Epithelial cell of esophagus (primary cell): ENCODE measurements at regions not wholly inside any gene's neighbourhood (a gene's known extent, or its start where the extent isn't known, plus 50 kb on each side); places are given as distances from the start of the nearest gene placed in this dataset.

Experiments
- DNase-seq: peaks from one replicate; pipeline ENCODE4 v3.0.0; 2010; ENCODE audit warnings: low read depth
- H3K4me3 ChIP-seq: 2 replicates; pipeline ENCODE4 v1.5.1; 2011; ENCODE audit warnings: mild to moderate bottlenecking, low read length, control low read depth
- TF ChIP-seq, protein P1 (sequence below): IDR thresholded peaks from 2 replicates; pipeline ENCODE4 v1.5.1; 2011; ENCODE audit warnings: low read depth, mild to moderate bottlenecking, low read length, control low read depth, inconsistent platforms; ENCODE audit not compliant: insufficient read depth; ENCODE audit errors: missing control alignments

DNA sequence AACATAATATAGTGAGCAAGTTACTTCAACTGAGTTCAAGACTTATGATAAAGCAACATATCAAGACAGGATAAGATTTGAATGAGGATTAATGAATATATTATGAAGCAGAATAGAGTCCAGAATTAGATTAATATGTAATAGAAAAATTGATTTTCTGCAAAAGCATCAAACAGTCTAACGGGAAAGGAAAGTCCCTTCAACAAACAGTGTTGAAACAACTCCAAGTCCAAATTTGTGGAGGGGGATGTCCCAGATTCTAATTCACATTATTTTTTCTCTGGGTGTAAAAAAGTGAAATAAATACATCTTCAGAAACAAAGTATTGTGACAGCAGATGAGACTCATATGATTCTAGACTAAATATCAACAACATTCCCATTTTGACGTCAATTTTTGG, 289.7 kb downstream of the C6orf118 start:
- TF ChIP-seq, protein P1, sequence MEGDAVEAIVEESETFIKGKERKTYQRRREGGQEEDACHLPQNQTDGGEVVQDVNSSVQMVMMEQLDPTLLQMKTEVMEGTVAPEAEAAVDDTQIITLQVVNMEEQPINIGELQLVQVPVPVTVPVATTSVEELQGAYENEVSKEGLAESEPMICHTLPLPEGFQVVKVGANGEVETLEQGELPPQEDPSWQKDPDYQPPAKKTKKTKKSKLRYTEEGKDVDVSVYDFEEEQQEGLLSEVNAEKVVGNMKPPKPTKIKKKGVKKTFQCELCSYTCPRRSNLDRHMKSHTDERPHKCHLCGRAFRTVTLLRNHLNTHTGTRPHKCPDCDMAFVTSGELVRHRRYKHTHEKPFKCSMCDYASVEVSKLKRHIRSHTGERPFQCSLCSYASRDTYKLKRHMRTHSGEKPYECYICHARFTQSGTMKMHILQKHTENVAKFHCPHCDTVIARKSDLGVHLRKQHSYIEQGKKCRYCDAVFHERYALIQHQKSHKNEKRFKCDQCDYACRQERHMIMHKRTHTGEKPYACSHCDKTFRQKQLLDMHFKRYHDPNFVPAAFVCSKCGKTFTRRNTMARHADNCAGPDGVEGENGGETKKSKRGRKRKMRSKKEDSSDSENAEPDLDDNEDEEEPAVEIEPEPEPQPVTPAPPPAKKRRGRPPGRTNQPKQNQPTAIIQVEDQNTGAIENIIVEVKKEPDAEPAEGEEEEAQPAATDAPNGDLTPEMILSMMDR = no peak
- no peak overlapping the region for H3K4me3 ChIP-seq
- DNase-seq = no peak

DNA sequence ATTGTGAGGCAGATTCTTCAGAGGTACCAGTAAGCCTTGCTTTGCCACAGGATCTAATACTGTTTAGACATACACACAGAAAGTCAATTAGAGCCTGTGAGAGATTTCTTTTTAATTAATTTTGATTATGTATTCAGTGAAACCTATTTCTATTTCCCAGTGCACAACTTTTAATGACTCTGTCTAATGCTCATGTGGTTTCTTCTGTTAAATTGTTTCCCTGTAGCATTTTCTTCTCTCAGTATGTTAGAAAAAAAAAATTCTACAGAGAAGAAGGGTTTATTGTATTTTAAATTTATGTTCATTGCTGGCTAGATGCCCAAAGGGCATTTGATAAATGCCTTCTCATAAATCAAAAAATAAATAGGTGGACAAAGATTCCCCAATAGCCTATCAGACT, 293.7 kb downstream of the C6orf118 start:
- no peak for DNase-seq
- TF ChIP-seq, protein P1 = no peak
- no peak overlapping the region for H3K4me3 ChIP-seq

DNA sequence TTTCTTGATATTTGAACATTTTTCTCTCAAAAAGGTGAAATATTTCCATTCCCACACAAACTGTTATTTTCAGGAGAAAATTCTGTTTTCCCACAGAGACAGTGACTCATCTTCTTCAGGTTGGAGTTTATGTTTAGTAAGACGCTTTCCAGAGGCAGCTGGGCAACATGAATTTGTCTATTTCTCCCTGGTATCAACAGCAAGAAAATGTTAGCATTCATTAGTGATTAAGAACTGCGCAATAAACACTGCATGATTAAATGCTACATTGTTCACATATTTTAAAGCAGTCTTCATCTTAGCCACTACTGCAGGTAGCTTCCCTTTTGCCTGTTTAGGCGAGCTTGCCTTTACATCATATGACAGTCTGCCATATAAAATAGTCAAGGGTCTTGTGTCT, 295.7 kb downstream of the C6orf118 start:
- TF ChIP-seq, protein P1 = no peak
- DNase-seq = peak; percentile 2
- no peak overlapping the region for H3K4me3 ChIP-seq

DNA sequence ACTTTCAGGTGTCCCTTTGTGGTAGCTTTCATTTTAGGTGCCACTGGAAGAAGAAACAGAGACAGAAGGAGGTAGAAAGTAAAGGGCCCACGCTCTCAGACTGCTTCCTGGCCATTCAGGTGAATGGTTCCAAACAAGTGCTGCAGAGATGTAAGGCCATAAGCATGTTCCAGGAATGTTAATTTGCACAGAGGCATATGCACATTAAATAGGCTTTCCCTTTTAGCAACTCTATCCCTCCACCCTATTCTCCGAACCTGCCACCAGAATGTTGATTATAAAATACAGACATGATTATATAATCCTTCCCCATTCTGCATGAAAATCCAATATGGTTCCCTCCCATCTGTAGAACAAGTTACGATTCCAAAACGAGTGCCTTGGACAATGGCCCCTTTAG, 297.2 kb downstream of the C6orf118 start:
- TF ChIP-seq, protein P1 = no peak
- DNase-seq = no peak
- no peak overlapping the region for H3K4me3 ChIP-seq

DNA sequence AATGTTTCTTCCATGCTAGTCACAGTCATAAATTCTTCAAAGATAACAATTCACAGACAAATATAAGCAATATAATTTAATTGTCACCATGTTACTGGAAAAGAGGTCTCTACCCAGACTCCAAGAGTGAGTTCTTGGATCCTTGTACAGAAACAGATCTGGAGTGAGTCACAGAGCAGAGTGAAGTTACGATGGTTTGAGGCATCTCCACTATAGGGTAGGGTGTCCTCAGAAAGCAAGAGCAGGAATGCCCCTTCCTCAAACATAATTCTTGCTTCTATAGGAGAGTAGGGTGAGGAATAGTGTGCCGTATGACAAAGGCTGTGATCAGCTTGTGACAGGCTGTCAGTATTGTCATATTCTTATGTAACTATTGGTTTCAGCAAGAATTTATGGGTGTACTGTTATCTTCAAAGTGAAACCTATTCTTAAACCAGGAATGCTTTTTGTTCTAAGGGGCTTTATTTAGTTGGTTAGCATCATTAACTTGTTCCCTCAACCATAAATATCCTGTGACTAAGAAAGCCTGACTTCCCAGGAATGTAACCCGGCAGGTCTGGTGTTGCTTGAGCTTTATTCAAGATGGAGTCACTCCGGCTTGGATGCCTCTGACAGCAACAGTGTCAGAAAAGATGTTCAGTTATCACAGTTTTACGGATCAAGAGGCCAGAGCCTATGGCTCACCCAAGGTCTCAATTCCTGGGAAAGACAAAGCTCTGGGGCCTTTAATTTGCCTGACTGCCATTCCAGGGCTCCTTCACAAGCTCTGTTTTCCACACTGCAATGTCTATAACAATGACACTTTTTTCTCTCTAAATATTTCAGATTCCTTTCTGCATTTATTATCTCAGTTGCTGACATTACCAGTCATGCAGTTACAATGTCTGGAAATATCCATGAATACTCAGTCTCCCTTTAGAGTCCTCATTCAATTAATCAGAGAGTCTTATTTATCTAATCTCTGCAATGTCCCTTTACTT, 298.6 kb downstream of the C6orf118 start:
- TF ChIP-seq, protein P1 = no peak
- no peak overlapping the region for H3K4me3 ChIP-seq
- peak; percentile 71 for DNase-seq

DNA sequence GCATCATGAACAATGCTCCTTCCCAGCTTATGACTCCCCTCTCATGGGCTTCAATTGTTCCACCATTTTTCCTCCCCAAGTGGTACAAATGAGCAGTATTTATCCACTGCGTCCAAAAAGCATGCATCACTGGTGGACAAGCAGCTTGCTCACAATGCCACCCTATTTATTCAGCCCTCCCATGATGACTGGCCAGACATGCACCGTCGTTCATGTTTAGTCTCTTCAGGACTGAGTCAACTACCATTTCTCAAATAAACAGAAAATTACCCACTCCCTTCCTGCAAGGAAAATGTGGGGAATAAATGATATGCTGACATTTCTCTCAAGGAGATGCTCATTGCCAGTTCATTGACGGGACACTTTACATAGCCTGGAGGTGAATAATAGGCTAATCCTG, 300.4 kb downstream of the C6orf118 start:
- H3K4me3 ChIP-seq = no peak overlapping the region
- no peak for DNase-seq
- TF ChIP-seq, protein P1 = no peak
